ENCODE measurements at regions not wholly inside any gene's neighbourhood (a gene's known extent, or its start where the extent isn't known, plus 50 kb on each side); places are given as distances from the start of the nearest gene placed in this dataset.

GRCh38 chr6:14240411-14241166 is 123.0 kb downstream of the CD83 start:
- TF ChIP-seq, protein P1, sequence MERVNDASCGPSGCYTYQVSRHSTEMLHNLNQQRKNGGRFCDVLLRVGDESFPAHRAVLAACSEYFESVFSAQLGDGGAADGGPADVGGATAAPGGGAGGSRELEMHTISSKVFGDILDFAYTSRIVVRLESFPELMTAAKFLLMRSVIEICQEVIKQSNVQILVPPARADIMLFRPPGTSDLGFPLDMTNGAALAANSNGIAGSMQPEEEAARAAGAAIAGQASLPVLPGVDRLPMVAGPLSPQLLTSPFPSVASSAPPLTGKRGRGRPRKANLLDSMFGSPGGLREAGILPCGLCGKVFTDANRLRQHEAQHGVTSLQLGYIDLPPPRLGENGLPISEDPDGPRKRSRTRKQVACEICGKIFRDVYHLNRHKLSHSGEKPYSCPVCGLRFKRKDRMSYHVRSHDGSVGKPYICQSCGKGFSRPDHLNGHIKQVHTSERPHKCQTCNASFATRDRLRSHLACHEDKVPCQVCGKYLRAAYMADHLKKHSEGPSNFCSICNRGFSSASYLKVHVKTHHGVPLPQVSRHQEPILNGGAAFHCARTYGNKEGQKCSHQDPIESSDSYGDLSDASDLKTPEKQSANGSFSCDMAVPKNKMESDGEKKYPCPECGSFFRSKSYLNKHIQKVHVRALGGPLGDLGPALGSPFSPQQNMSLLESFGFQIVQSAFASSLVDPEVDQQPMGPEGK (CRISPR knock-in tag; IDR thresholded peaks at IDR 0.05; ENCODE audit: borderline replicate concordance) = no peak
- TF ChIP-seq ZFP30 (CRISPR knock-in tag; IDR thresholded peaks at IDR 0.05) = no peak
- TF ChIP-seq, protein P2, sequence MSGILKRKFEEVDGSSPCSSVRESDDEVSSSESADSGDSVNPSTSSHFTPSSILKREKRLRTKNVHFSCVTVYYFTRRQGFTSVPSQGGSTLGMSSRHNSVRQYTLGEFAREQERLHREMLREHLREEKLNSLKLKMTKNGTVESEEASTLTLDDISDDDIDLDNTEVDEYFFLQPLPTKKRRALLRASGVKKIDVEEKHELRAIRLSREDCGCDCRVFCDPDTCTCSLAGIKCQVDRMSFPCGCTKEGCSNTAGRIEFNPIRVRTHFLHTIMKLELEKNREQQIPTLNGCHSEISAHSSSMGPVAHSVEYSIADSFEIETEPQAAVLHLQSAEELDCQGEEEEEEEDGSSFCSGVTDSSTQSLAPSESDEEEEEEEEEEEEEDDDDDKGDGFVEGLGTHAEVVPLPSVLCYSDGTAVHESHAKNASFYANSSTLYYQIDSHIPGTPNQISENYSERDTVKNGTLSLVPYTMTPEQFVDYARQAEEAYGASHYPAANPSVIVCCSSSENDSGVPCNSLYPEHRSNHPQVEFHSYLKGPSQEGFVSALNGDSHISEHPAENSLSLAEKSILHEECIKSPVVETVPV (CRISPR knock-in tag; IDR thresholded peaks at IDR 0.05) = no peak
- TF ChIP-seq RARB (CRISPR knock-in tag; IDR thresholded peaks at IDR 0.05) = no peak
- TF ChIP-seq ZFP3 (CRISPR knock-in tag; IDR thresholded peaks at IDR 0.05) = no peak
- TF ChIP-seq TOX (CRISPR knock-in tag; IDR thresholded peaks at IDR 0.05; ENCODE audit: borderline replicate concordance) = no peak
- TF ChIP-seq TSHZ2 (CRISPR knock-in tag; IDR thresholded peaks at IDR 0.05) = no peak
